ENCODE measurements at regions not wholly inside any gene's neighbourhood (a gene's known extent, or its start where the extent isn't known, plus 50 kb on each side); places are given as distances from the start of the nearest gene placed in this dataset.

DNA sequence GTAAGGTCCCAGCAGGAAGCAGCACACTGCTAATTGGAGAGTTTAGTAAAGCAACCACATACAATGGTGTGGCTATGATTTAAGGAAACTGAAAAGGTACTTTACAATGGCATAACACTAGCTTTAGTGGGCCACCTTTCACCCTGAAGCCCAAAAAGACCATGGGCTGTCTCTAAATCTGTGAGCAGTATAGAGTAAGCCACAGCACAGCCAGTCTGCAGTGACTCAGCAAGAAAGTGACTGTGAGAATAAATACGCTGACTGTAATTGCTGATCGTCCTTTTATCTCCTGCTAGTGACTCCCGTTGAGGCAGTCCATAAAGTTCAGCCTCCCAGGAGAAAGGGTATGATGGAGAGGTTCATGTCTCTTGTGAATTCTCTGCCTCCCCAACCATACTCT, 679.8 kb upstream of the KIF2B start:
- peak; percentile 16 for DNase-seq

- DNase-seq, result no peak
Observed at GRCh38 chr17:53141731-53142130, 681.0 kb upstream of the KIF2B start.

GRCh38 chr17:53141280-53141679, 681.4 kb upstream of the KIF2B start:
- no peak for DNase-seq

DNA sequence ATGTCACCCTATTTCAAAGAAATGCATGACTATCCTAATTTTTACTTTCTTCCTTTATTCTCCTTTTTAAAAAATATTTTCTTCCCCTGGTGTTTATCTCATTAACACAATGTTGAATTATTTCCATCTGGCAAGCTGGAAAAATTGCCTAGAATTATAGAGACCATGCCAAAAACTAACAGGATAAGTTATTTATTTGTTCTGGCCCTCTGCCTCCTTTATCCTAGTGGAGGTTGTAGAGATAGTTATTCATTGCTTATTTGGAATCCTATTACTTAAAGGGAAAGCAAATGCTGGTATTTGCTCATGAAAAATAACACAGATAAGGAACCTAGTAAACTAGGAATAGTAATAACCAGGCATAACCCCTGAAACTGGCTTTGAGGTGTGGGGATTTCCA, 684.9 kb upstream of the KIF2B start:
- DNase-seq, result no peak

- no peak for DNase-seq
Observed at GRCh38 chr17:53135969-53136368, 686.8 kb upstream of the KIF2B start.

- DNase-seq, result no peak
Observed at GRCh38 chr17:53134548-53134947, 688.2 kb upstream of the KIF2B start.

DNA sequence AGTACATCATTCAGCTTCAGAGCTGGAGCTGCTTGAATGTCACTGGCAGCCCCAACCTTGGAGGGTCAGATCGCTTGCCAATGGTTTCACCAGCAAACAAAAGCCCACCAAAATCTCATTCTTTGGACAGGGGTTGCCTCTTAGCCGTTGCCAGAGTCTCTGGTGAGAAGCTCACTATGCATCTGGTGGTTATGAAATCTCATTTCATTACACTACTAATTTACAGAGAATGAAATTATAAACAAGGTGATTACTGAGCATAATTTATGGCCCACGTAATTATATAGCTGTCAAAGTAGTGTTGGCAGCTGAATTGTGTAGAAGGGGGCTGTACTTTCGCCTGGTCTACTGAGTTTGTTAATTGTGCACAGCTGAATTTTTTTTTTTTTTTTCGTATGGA, 688.9 kb upstream of the KIF2B start:
- DNase-seq, result no peak

DNA sequence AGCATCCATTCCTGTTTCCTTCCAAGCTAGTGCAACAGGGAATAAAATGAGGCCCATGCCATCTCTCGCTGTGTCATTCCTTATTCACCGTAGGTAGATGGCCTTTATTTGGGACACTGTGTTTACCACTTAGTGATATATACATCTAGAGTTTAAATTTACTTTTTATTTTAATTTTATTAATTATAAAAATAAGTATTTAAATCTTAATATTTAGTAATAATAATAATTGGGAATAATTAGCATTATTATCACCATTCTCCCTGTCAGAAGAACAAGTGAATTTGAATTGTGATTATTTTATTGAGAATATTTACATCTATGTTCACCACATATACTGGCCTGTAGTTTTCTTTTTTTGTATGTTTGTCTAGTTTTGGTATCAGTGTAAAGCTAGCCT, 692.9 kb upstream of the KIF2B start:
- DNase-seq, result no peak

DNA sequence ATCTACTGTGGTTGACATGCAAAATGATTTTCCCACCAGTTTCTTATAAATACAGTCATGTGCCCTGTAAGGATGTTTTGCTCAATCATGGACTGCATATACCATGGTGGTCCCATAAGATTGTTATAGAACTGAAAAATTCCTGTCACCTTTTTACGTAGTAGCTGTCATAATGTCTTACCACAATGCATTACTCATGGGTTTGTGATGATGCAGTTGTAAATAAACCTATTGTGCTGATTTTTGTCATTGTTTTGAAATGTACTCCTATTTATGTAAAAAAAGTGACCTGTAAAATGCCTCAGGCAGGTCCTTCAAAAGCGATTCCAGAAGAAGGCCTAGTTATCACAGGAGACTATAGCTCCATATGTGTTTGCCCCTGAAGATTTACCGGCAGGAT, 695.4 kb upstream of the KIF2B start:
- no peak for DNase-seq

DNA sequence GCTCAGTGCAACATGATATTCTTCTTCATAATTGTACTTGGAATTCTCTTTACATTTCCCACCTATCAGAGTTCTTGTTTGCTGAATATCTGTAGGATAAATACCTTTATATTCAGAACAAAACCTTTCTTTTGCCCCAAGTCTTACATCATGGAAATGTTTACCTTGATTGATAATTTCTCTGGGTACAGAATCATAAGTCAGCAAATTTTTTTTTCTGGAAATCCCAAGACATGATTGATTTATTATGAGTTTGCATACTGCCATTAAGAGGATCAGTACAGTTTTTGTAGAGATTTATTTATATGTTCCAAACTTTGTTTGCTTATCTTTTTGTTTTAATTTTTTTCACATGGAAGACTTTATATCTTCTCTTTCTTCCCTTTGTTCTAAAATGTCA, 699.8 kb upstream of the KIF2B start:
- no peak for DNase-seq

DNA sequence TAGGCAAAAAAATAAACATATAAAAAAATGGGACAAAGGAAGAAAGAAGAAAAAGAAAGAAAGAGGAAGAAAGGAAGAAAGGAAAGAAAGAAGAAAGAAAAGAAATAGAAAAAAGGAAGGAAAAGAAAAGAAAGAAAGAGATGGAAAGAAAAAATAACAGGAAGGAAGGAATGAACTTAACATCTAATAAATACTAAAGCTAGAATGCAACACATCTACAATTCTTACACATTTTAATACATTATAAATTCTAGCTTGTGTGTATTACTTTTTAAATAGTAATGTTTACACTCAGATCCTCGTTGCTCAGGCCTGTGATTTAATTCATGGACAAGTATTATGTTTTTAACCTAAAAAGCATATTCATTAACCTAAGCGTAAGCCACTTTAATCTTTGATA, 703.0 kb upstream of the KIF2B start:
- no peak for DNase-seq

- DNase-seq, result no peak
Observed at GRCh38 chr17:53118948-53119347, 703.8 kb upstream of the KIF2B start.

DNA sequence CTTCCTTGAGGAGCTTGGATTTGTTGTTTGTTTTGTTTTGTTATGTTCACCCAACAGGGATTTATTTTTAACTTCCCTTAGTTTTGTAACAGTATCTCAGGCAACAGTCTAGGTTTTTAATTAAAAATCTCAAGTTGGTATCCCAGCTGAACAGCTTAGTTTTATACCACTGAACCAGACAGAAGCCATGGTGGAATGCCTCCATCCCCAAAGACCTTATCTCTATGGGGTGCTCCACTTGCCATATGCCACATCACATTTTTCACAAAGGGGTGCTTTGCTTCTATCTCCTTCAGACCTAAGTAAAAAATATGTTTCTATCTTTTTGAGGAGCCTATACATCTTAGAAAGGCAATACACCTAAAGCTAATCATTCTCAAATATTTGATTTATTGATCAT, 715.8 kb upstream of the KIF2B start:
- no peak for DNase-seq

GRCh38 chr17:53101706-53102105, 721.0 kb upstream of the KIF2B start:
- peak; percentile 25 for DNase-seq

DNA sequence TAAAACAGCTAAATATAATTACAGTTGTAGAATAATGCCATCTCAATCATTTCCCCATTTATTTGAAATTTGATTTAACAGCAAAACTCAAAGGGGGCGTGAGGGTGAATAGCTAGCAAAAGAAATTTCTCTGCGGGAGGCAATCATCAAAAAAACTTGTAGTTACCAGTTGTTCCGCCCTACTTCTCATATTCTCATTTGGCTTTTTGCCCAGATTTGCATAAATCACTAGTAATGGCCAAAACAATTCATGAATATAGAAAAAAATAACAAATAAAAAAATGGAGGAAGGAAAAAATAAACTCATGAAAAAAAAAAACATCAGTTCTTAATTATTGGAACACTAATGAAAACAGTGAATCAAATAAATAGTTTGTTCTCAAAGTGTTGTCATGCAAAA, 722.6 kb upstream of the KIF2B start:
- no peak for DNase-seq

GRCh38 chr17:53093391-53093790, 729.3 kb upstream of the KIF2B start:
- DNase-seq, result no peak

DNA sequence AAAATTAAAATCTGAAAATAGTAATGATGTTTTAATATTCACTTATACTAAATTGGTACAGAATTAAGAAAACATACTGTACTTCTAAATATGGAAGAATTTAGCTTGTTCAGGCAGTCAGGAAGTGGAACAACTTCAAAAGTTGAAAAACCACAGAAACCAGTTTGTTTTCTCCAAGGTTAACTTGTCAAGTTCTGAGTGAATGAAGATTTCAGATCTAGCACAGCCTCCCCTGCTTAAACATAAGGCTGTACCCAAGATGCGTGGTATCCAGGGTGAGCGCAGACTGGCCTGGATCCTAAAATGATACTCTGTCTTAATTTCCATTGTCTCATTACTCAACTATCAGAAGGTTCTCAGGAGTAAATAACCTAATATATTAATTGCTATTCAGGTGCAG, 730.7 kb upstream of the KIF2B start:
- no peak for DNase-seq

DNA sequence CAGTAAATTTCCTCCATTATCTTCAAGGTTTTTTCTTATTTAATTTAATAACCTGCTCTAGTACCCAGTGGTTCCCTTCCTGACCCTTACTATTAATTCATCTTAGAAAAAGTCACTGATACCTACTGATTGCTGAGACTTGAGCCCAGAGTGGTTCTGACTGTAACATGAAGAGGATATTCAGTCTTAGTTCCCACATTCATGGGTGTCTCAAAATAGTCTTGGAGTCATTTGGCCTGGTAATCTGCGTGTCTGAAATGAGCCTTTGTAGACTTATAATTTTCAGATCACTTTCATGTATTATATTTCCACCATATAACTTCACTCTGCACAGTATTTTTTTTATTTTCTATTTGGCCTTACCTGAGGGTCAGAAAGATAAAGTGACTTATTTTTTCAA, 732.0 kb upstream of the KIF2B start:
- no peak for DNase-seq

- DNase-seq, result no peak
Observed at GRCh38 chr17:53088481-53088880, 734.2 kb upstream of the KIF2B start.

GRCh38 chr17:53061446-53061845, 761.3 kb upstream of the KIF2B start:
- no peak for DNase-seq

DNA sequence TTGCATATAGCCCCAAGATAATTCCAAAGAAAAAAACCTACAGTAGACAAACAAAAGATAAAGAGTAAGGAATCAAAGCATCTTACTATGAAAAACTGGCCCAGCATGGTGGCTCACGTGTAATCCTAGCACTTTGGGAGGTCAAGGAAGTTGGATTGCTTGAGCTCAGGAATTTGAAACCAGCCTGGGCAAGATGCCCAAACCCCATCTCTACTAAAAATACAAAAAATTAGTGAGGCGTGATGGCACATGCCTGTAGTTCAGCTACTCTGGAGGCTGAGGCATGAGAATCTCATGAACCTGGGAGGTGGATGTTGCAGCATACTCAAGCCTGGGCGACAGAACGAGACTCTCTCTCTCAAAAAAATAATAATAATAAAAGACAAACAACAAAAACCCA, 764.7 kb upstream of the KIF2B start:
- no peak for DNase-seq

DNA sequence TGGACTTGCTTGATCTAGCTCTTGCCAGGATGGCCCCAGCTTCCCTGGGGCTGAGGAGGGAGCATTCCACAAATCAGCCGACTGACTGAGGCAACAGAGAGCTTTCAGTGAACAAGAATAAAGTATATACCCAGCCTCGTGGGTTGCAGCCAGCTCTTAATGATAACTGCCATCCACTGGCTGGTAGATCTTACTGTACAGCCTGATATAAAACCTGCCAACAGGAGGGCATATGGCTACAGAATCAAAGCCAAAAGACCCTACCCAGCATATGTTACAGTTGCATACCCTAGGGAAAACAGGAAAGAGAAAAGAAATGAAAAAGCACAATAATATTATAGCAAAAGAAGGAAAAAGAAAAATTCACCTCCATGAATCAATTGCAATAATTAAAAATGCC, 775.9 kb upstream of the KIF2B start:
- DNase-seq, result no peak

- DNase-seq, result no peak
Observed at GRCh38 chr17:53039981-53040380, 782.7 kb upstream of the KIF2B start.

GRCh38 chr17:53033297-53033696, 789.4 kb upstream of the KIF2B start:
- DNase-seq, result no peak

- peak; percentile 44 for DNase-seq
Observed at GRCh38 chr17:53032861-53033271, 789.9 kb upstream of the KIF2B start.

- no peak for DNase-seq
Observed at GRCh38 chr17:53017227-53017626, 805.5 kb upstream of the KIF2B start.

All from RPMI8226 (cell line).